WTC11 (cell line): ENCODE measurements at regions not wholly inside any gene's neighbourhood (a gene's known extent, or its start where the extent isn't known, plus 50 kb on each side); places are given as distances from the start of the nearest gene placed in this dataset.
"Not testable (repeated sequence)": the region's sequence is repeated elsewhere in the genome, so short reads cannot be mapped to it uniquely, and the experiment has no call there.

Experiments
- ATAC-seq: fragments of 200-7000 bp; cut with Tn5 transposase; 2 replicates; pipeline ENCODE4 v1.10.0; 2021; ENCODE audit warnings: mild to moderate bottlenecking, moderate library complexity
- CTCF ChIA-PET: fragments of 300-600 bp; sonication (Branson Sonifier 250); formaldehyde crosslinking; loops from one replicate; lab custom pipeline; 2021; ENCODE audit warnings: antibody characterized with exemption; lab: Charles Lee
- POLR2A ChIA-PET: fragments of 350-600 bp; sonication (Branson Sonifier 250); formaldehyde crosslinking; loops from one replicate; lab custom pipeline; 2021; ENCODE audit warnings: antibody characterized with exemption; lab: Charles Lee
- DNase-seq: peaks from one replicate; pipeline ENCODE4 v3.0.0; 2021; ENCODE audit warnings: low spot score
- H3K27ac Mint-ChIP-seq: 2 replicates; pipeline ENCODE4 v1.8.0; 2021; ENCODE audit warnings: mixed read lengths
- H3K27me3 Mint-ChIP-seq: 2 replicates; pipeline ENCODE4 v1.8.0; 2021; ENCODE audit warnings: low read depth, mild to moderate bottlenecking, moderate library complexity, mixed read lengths
- H3K36me3 Mint-ChIP-seq: 2 replicates; pipeline ENCODE4 v1.8.0; 2021; ENCODE audit warnings: mixed read lengths
- H3K4me1 Mint-ChIP-seq: 2 replicates; pipeline ENCODE4 v1.8.0; 2022; ENCODE audit warnings: mixed read lengths
- H3K4me3 Mint-ChIP-seq: 2 replicates; pipeline ENCODE4 v1.8.0; 2021; ENCODE audit warnings: mild to moderate bottlenecking, moderate library complexity, mixed read lengths
- H3K9me3 Mint-ChIP-seq: 2 replicates; pipeline ENCODE4 v1.8.0; 2021; ENCODE audit warnings: mixed read lengths
- ATF2 ChIP-seq: sonication (generic); formaldehyde crosslinking; IDR thresholded peaks from 2 replicates; pipeline ENCODE4 v1.8.1; 2022; ENCODE audit warnings: low read depth, missing genetic modification reagents, borderline replicate concordance
- E2F5 ChIP-seq: sonication (generic); formaldehyde crosslinking; IDR thresholded peaks from 2 replicates; pipeline ENCODE4 v1.8.1; 2022; ENCODE audit warnings: mild to moderate bottlenecking, moderate library complexity, missing genetic modification reagents
- ELF4 ChIP-seq: sonication (generic); formaldehyde crosslinking; IDR thresholded peaks from 2 replicates; pipeline ENCODE4 v1.8.1; 2022; ENCODE audit warnings: low read depth, mild to moderate bottlenecking, moderate library complexity, missing genetic modification reagents
- EMX1 ChIP-seq: fragments of 250-450 bp; sonication (Bioruptor Pico); IDR thresholded peaks from 2 replicates; pipeline ENCODE4 v1.8.0; 2021; ENCODE audit warnings: mild to moderate bottlenecking
- HMGXB4 ChIP-seq: sonication (generic); formaldehyde crosslinking; IDR thresholded peaks from 2 replicates; pipeline ENCODE4 v1.8.1; 2023; ENCODE audit warnings: mild to moderate bottlenecking, moderate library complexity, missing genetic modification reagents
- JUN ChIP-seq: sonication (generic); formaldehyde crosslinking; IDR thresholded peaks from 2 replicates; pipeline ENCODE4 v1.8.0; 2023; ENCODE audit warnings: mild to moderate bottlenecking, missing genetic modification reagents
- MLX ChIP-seq: sonication (generic); formaldehyde crosslinking; IDR thresholded peaks from 2 replicates; pipeline ENCODE4 v1.8.1; 2023; ENCODE audit warnings: mild to moderate bottlenecking, missing genetic modification reagents, moderate library complexity
- NR1H2 ChIP-seq: sonication (generic); formaldehyde crosslinking; IDR thresholded peaks from 2 replicates; pipeline ENCODE4 v1.9.0; 2021; ENCODE audit warnings: mild to moderate bottlenecking, moderate library complexity, missing genetic modification reagents
- PRDM15 ChIP-seq: sonication (generic); formaldehyde crosslinking; IDR thresholded peaks from 2 replicates; pipeline ENCODE4 v1.8.0; 2022; ENCODE audit warnings: missing genetic modification reagents
- SP1 ChIP-seq: sonication (generic); formaldehyde crosslinking; conservative IDR thresholded peaks from 2 replicates; pipeline ENCODE4 v1.8.1; 2022; ENCODE audit warnings: missing genetic modification reagents
- TCF7 ChIP-seq: sonication (generic); formaldehyde crosslinking; IDR thresholded peaks from 2 replicates; pipeline ENCODE4 v1.8.0; 2022; ENCODE audit warnings: mild to moderate bottlenecking, low read depth, missing genetic modification reagents, moderate library complexity
- TP53 ChIP-seq: sonication (generic); formaldehyde crosslinking; IDR thresholded peaks from 2 replicates; pipeline ENCODE4 v1.8.1; 2023; ENCODE audit warnings: mild to moderate bottlenecking, missing genetic modification reagents
- ZNF219 ChIP-seq: sonication (generic); formaldehyde crosslinking; IDR thresholded peaks from 2 replicates; pipeline ENCODE4 v1.8.0; 2023; ENCODE audit warnings: missing genetic modification reagents, mild to moderate bottlenecking, borderline replicate concordance
- ZNF423 ChIP-seq: fragments of 250-450 bp; sonication (Bioruptor Pico); IDR thresholded peaks from 2 replicates; pipeline ENCODE4 v2.1.2; 2022; ENCODE audit warnings: mild to moderate bottlenecking, moderate library complexity
- ZNF532 ChIP-seq: fragments of 250-450 bp; sonication (Bioruptor Pico); IDR thresholded peaks from 2 replicates; pipeline ENCODE4 v1.9.0; 2021; ENCODE audit warnings: mild to moderate bottlenecking, borderline replicate concordance
- ZNF671 ChIP-seq: fragments of 250-450 bp; sonication (Bioruptor Pico); IDR thresholded peaks from 2 replicates; pipeline ENCODE4 v1.8.0; 2021; ENCODE audit warnings: mild to moderate bottlenecking

GRCh38 chr5:100683881-100684280, 148.7 kb downstream of the FAM174A start (continued):
- TF ChIP-seq MLX (no peak), ZNF423 (CRISPR knock-in tag) (no peak), JUN (CRISPR knock-in tag) (no peak), HMGXB4 (CRISPR knock-in tag) (no peak), ZNF671 (CRISPR knock-in tag) (no peak), ZNF219 (CRISPR knock-in tag) (no peak)

GRCh38 chr5:100685122-100685521, 149.9 kb downstream of the FAM174A start:
- POLR2A ChIA-PET = not testable (repeated sequence)

GRCh38 chr5:100688834-100689233, 153.7 kb downstream of the FAM174A start:
- H3K4me1 Mint-ChIP-seq, H3K36me3 Mint-ChIP-seq, DNase-seq, ATAC-seq, POLR2A ChIA-PET, H3K27ac Mint-ChIP-seq, H3K27me3 Mint-ChIP-seq, H3K4me3 Mint-ChIP-seq: not testable (repeated sequence)
- H3K9me3 Mint-ChIP-seq = peaks cover 14% of the 10 kb centered on the region
- CTCF ChIA-PET = interaction anchor here (2.6 kb wide), 1 partner anchor 9 kb away, joined by 14 read pairs; no protein-coding TSS in a partner anchor

More at GRCh38 chr5:100685122-100685521, 149.9 kb downstream of the FAM174A start:
- H3K27me3 Mint-ChIP-seq, H3K27ac Mint-ChIP-seq, ATAC-seq, H3K4me1 Mint-ChIP-seq, DNase-seq, H3K4me3 Mint-ChIP-seq: not testable (repeated sequence)
- H3K36me3 Mint-ChIP-seq = peaks cover 20% of the 10 kb centered on the region
- peaks cover 34% of the 10 kb centered on the region for H3K9me3 Mint-ChIP-seq
- CTCF ChIA-PET = interaction anchor here (1.2 kb wide), 1 partner anchor 13 kb away, joined by 6 read pairs; no protein-coding TSS in a partner anchor

- Mint-ChIP-seq H3K4me1 (no peaks in the 10 kb centered on the region), H3K4me3 (no peak overlapping the region), H3K36me3 (peaks cover 4% of the 10 kb centered on the region; the same call in 1 of the 2 replicates), H3K27ac (no peak overlapping the region), H3K9me3 (peaks cover 9% of the 10 kb centered on the region), H3K27me3 (no peaks in the 10 kb centered on the region)
- DNase-seq (no peak), ATAC-seq (no peak)
- POLR2A ChIA-PET = no interaction called here
- CTCF ChIA-PET = interaction anchor here (2.6 kb wide), 1 partner anchor 8 kb away, joined by 14 read pairs; no protein-coding TSS in a partner anchor
- no peak for TF ChIP-seq E2F5 (CRISPR knock-in tag)
- no peak for TF ChIP-seq PRDM15 (CRISPR knock-in tag)
- TF ChIP-seq ZNF532 (CRISPR knock-in tag) = no peak
- TF ChIP-seq ELF4 (CRISPR knock-in tag) = no peak
- TF ChIP-seq TP53 = no peak
- TF ChIP-seq NR1H2 = no peak
- no peak for TF ChIP-seq ATF2 (CRISPR knock-in tag)
- no peak for TF ChIP-seq EMX1 (CRISPR knock-in tag)
- TF ChIP-seq SP1 (CRISPR knock-in tag) = no peak
- no peak for TF ChIP-seq TCF7 (CRISPR knock-in tag)
Observed at GRCh38 chr5:100690036-100690560, 154.9 kb downstream of the FAM174A start.
